Left lung (tissue), 4 donors: ENCODE measurements at regions not wholly inside any gene's neighbourhood (a gene's known extent, or its start where the extent isn't known, plus 50 kb on each side); places are given as distances from the start of the nearest gene placed in this dataset.

ENCODE experiments used
- ATAC-seq: fragments of 200-7000 bp; cut with Tn5 transposase; one replicate; pipeline ENCODE4 v1.9.1; 2020; ENCODE audit warnings: moderate library complexity
- DNase-seq, 4 donors: peaks; one replicate each; pipeline ENCODE4 v3.0.0-alpha.2; 2013 to 2020
- H3K27ac ChIP-seq, 2 donors: fragments of 200-600 bp; sonication (generic) in 1 of 2; one replicate each; pipeline versions ENCODE4 v1.5.0 to v1.8.0; 2020 to 2021
- H3K27me3 ChIP-seq, 2 donors: fragments of 200-600 bp; sonication (generic) in 1 of 2; one replicate each; pipeline versions ENCODE4 v1.5.0 to v1.8.0; 2020 to 2021
- H3K36me3 ChIP-seq, 2 donors: fragments of 200-600 bp; sonication (generic) in 1 of 2; one replicate each; pipeline versions ENCODE4 v1.5.0 to v1.8.0; 2020 to 2021
- H3K4me1 ChIP-seq, 2 donors: fragments of 200-600 bp; one replicate each; pipeline ENCODE4 v1.8.0; 2021
- H3K4me3 ChIP-seq, 2 donors: fragments of 200-600 bp; sonication (generic) in 1 of 2; one replicate each; pipeline versions ENCODE4 v1.5.0 to v1.8.0; 2020 to 2021; ENCODE audit warnings: mild to moderate bottlenecking in 1 of 2
- H3K9me3 ChIP-seq, 2 donors: fragments of 200-600 bp; sonication (generic) in 1 of 2; one replicate each; pipeline versions ENCODE4 v1.5.0 to v1.8.0; 2020 to 2021
- intact Hi-C, 2 donors: fragments of 100-400 bp; cut with DNase I; formaldehyde crosslinking; loops; one replicate each; pipeline versions ENCODE4 v1.11.2 to v1.14.2; 2022
- TF ChIP-seq, protein P1 (sequence below), 2 donors: fragments of 200-600 bp; sonication (generic) in 1 of 2; IDR thresholded peaks; one replicate each; pipeline versions ENCODE4 v1.5.0 to v1.8.0; 2021; ENCODE audit warnings: antibody characterized with exemption in 2 of 2
- donor health status: DM: no; HTN: yes; CAD: no.
- donor health status: DM: no; HTN: no; CAD: no.

DNA sequence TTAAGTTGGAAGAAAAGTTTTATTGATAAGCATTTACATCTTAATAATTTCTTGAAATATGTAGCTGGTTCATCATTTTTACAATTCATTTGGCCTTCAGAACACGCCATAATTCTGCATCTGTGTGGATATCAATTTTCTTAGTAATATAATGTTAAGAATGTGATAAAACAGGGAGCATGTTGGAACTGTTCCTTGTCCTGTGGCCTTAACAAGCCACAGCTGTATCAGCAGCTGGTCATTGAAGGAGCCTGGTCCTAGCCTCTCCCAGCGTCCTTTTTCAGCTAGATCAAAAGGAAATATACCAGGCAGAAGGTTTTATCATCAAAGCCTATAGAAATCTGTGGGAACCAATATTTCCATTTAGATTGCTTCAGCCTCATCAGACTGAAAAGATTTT, 421.8 kb downstream of the SPRY2 start:
- intact Hi-C loops, result no loop called here
- H3K36me3 ChIP-seq, result no peaks in the 10 kb centered on the region
- no peak for ATAC-seq
- no peaks in the 10 kb centered on the region for H3K4me1 ChIP-seq
- H3K4me3 ChIP-seq, result no peak overlapping the region
- no peak overlapping the region for H3K27ac ChIP-seq
- TF ChIP-seq, protein P1, sequence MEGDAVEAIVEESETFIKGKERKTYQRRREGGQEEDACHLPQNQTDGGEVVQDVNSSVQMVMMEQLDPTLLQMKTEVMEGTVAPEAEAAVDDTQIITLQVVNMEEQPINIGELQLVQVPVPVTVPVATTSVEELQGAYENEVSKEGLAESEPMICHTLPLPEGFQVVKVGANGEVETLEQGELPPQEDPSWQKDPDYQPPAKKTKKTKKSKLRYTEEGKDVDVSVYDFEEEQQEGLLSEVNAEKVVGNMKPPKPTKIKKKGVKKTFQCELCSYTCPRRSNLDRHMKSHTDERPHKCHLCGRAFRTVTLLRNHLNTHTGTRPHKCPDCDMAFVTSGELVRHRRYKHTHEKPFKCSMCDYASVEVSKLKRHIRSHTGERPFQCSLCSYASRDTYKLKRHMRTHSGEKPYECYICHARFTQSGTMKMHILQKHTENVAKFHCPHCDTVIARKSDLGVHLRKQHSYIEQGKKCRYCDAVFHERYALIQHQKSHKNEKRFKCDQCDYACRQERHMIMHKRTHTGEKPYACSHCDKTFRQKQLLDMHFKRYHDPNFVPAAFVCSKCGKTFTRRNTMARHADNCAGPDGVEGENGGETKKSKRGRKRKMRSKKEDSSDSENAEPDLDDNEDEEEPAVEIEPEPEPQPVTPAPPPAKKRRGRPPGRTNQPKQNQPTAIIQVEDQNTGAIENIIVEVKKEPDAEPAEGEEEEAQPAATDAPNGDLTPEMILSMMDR (IDR thresholded peaks at IDR 0.05), result no peak
- H3K27me3 ChIP-seq, result no peaks in the 10 kb centered on the region
- peaks cover 0 to 16% of the 10 kb centered on the region in 2 donors for H3K9me3 ChIP-seq
- no peak for DNase-seq

DNA sequence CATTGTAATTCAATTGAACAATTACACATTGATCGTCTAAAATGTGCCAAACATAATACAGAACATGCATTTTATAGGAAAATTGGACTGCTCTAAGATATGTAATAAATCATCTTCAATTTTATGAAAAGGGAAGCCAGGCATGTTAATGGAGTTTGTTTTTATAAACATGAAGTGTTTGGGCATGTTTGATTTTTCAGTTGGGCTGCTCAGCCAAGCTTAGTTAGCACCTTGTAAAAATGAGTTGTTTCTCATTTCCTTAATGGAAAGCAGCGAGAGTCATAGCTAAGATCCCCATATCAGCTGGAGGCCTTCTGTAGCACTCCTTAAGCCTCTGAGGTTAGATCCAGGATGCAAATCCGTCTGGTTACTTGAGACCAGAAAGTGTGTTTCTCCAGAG, 422.3 kb downstream of the SPRY2 start:
- TF ChIP-seq, protein P1 (IDR thresholded peaks at IDR 0.05), result no peak
- H3K27ac ChIP-seq, result no peak overlapping the region
- DNase-seq, result no peak
- intact Hi-C loops, result no loop called here
- no peaks in the 10 kb centered on the region for H3K27me3 ChIP-seq
- no peak overlapping the region for H3K4me3 ChIP-seq
- H3K36me3 ChIP-seq, result no peaks in the 10 kb centered on the region
- no peaks in the 10 kb centered on the region for H3K4me1 ChIP-seq
- no peak for ATAC-seq
- peaks cover 0 to 13% of the 10 kb centered on the region in 2 donors for H3K9me3 ChIP-seq

DNA sequence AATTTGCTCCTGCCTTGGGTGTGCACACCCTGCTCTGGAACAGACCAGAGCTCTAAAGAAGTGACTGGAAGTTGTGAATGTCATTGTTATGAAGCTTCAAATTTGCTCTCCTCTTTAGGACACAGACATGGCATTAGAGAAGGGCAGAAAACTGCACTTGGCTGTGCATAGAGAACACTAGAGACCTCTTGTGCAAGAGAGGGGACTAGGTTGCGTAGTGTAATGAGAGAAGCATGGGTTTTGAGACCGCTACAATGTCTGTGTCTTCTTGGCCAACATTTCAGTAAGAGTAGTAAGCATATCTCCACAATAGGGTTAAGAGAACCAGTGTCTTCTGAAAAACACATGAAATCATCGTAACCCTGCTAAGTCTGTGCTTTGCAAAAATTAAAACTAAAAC, 423.3 kb downstream of the SPRY2 start:
- TF ChIP-seq, protein P1 (IDR thresholded peaks at IDR 0.05), result no peak
- Histone ChIP-seq H3K27ac (no peak overlapping the region), H3K36me3 (no peaks in the 10 kb centered on the region), H3K4me1 (no peaks in the 10 kb centered on the region), H3K9me3 (peaks cover 0 to 11% of the 10 kb centered on the region in 2 donors), H3K27me3 (no peaks in the 10 kb centered on the region), H3K4me3 (no peak overlapping the region)
- intact Hi-C loops, result no loop called here
- DNase-seq (no peak), ATAC-seq (no peak)

DNA sequence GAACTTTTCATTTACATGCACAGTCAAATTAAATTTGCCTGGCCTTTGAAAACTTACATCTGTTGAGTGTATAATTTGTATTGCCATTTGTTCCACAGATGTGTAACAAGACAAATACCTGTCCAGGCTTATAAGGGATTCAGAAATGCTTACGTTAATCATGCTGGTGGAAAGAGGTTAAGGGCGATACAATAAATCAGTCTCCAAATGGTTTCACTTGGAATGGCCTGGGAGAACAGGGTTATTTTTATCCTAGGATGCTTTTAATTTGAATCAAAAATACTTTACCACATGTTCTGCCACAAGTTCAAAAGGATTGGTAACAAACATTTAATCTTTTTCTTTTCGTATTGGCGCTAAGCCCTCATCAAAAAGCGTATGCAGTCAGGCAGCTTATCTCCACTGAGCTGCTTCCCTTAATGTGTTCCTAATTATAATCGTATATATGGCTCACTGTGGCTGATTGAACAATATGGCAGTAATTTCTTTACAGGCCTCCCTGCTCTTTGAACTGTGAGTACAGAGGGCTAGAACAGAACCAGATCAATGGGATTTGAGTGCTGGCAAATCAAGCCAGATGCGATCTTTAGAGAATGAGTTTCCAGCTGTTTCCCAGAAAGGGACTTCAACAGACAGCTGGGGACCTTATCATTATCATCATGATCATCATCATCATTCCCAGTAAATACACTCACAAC, 425.7 kb downstream of the SPRY2 start:
- intact Hi-C loops, result no loop called here
- TF ChIP-seq, protein P1 (IDR thresholded peaks at IDR 0.05), result no peak

DNA sequence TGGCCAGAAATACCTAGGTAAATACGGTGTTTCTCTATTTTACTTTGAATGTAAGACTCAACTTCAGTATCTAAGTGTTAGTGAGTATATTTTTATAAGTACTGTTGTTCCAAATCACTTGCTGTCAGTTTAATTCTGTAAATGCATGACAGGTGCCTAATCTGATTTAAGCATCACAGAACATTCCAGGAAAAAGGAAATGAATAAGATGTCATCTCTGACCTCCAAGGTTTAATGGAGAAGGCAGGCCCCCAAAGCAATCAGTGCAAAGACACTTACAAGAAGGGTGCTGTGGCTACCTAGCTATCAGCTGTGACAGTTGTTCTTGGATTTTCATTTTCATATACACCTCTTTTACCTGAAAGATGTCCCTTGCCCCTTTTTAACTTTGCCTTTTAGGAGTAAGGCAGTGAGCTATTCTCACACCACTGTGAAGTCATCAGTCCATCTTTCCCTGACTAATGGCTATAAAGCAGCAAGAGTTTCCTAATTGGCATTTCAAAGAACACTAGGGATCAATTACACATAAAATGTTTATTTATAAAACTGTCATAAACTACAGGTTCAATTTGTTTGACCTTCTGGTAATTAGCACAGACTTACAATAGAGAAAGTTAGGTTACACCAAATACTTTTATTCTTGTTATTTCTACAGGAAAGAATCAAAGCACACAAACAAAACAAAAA, 427.6 kb downstream of the SPRY2 start:
- no peak overlapping the region for H3K27ac ChIP-seq
- no peaks in the 10 kb centered on the region for H3K9me3 ChIP-seq
- ATAC-seq (no peak), DNase-seq (no peak)
- H3K27me3 ChIP-seq, result no peaks in the 10 kb centered on the region
- no peaks in the 10 kb centered on the region for H3K4me1 ChIP-seq
- H3K36me3 ChIP-seq, result no peaks in the 10 kb centered on the region
- TF ChIP-seq, protein P1 (IDR thresholded peaks at IDR 0.05), result no peak
- intact Hi-C loops, result no loop called here
- H3K4me3 ChIP-seq, result no peak overlapping the region

More for the DNA sequence above, 425.7 kb downstream of the SPRY2 start:
- no peaks in the 10 kb centered on the region for H3K27me3 ChIP-seq
- peak in 2 of 4 donors; percentile 69 to 76 for DNase-seq
- no peak overlapping the region for H3K4me3 ChIP-seq
- no peaks in the 10 kb centered on the region for H3K9me3 ChIP-seq
- ATAC-seq, result no peak
- H3K27ac ChIP-seq, result no peak overlapping the region
- H3K4me1 ChIP-seq, result no peaks in the 10 kb centered on the region
- no peaks in the 10 kb centered on the region for H3K36me3 ChIP-seq
